ENCODE measurements at regions not wholly inside any gene's neighbourhood (a gene's known extent, or its start where the extent isn't known, plus 50 kb on each side); places are given as distances from the start of the nearest gene placed in this dataset.

DNA sequence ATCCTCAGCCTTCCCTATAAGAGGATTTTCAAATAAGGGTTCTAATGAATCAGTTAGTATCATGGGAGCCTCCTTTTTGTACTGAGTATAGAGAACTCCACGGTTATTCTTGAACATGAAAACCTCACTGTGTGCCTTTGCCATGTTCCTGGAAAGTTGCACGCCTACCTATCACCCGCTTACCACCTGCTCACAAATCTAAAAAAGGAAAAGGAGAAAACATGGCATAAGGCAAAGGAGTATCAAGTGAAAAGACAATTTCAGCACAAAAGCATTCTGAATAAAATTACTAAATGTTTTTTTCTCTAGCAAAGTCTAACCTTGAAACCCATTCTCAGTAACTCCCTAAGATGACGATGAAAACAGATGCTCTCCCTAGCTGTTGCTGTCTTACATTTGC lies 511.8 kb upstream of the API5 start:
- no peak overlapping the region for H3K27ac ChIP-seq
- no peaks in the 10 kb centered on the region for H3K27me3 ChIP-seq
- no peak for TF ChIP-seq POLR2A (IDR thresholded peaks at IDR 0.05)
- TF ChIP-seq, protein P1, sequence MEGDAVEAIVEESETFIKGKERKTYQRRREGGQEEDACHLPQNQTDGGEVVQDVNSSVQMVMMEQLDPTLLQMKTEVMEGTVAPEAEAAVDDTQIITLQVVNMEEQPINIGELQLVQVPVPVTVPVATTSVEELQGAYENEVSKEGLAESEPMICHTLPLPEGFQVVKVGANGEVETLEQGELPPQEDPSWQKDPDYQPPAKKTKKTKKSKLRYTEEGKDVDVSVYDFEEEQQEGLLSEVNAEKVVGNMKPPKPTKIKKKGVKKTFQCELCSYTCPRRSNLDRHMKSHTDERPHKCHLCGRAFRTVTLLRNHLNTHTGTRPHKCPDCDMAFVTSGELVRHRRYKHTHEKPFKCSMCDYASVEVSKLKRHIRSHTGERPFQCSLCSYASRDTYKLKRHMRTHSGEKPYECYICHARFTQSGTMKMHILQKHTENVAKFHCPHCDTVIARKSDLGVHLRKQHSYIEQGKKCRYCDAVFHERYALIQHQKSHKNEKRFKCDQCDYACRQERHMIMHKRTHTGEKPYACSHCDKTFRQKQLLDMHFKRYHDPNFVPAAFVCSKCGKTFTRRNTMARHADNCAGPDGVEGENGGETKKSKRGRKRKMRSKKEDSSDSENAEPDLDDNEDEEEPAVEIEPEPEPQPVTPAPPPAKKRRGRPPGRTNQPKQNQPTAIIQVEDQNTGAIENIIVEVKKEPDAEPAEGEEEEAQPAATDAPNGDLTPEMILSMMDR (IDR thresholded peaks at IDR 0.05) = no peak
- H3K36me3 ChIP-seq = no peaks in the 10 kb centered on the region
- H3K4me3 ChIP-seq = no peak overlapping the region
- DNase-seq = no peak
- no peaks in the 10 kb centered on the region for H3K9me3 ChIP-seq
- no peaks in the 10 kb centered on the region for H3K4me1 ChIP-seq

DNA sequence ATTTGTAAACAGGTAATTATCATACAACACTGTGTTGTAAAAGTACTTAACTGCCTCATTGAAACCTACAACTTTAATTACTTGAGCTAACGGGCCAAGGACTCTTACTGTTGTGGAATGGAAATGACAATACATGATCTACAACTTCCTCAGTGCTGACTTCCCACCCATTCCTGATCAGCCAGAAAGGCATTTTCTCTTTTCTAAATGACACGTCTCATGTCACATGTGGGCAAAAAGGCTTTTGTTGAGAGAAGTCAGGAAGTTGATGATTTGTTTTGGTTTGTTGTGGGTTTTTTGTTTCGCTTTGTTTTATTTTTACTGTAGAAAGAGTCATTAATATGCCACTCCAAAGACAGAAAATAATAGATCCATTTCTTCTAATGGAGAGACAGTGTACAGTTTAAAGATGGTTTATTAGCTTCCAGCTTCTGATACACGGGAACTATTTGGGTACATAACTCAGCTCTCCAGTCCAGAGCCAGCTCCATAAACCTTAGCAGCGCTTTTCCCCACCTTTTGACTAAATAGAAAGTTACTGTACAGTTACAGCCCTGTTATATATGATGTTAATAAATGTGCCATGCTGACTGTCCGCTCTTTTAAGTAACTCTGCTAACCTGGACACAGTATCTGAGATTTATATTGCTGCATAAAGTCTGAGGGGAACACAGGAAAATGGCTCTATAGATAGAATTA lies 509.4 kb upstream of the API5 start:
- Histone ChIP-seq H3K4me1 (no peaks in the 10 kb centered on the region), H3K4me3 (no peak overlapping the region), H3K36me3 (no peaks in the 10 kb centered on the region), H3K27me3 (no peaks in the 10 kb centered on the region), H3K9me3 (peaks cover 0 to 2% (median 0%) of the 10 kb centered on the region in 4 donors), H3K27ac (no peak overlapping the region)
- no peak for DNase-seq
- TF ChIP-seq, protein P1 (IDR thresholded peaks at IDR 0.05) = no peak
- TF ChIP-seq POLR2A (IDR thresholded peaks at IDR 0.05) = no peak

GRCh38 chr11:42806191-42806590 lies 505.6 kb upstream of the API5 start:
- Histone ChIP-seq H3K27me3 (no peaks in the 10 kb centered on the region), H3K4me3 (no peak overlapping the region), H3K9me3 (peaks cover 0 to 2% (median 0%) of the 10 kb centered on the region in 4 donors), H3K4me1 (no peaks in the 10 kb centered on the region), H3K36me3 (no peaks in the 10 kb centered on the region), H3K27ac (no peak overlapping the region)
- no peak for DNase-seq
- no peak for TF ChIP-seq POLR2A (IDR thresholded peaks at IDR 0.05)
- TF ChIP-seq, protein P1 (IDR thresholded peaks at IDR 0.05) = no peak

DNA sequence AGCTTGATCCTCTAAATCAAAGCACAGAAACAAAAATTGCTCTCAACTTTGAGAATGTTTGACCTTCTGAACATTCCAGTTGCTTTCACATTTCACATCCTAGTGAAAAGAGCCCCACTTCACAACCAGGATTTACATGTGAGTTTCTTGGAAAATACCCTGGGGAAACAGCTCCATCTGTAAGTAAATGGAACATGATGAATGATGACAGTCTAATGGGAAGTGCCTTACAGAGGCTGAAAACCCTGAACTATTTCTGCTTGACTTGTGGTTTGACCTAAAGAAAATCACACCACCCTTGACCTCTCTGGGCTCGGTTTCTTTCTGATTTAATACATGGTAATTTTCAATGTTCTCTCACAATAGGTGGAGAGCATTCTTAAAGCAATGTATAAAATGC lies 499.4 kb upstream of the API5 start:
- no peak for DNase-seq
- Histone ChIP-seq H3K27ac (no peak overlapping the region), H3K36me3 (no peaks in the 10 kb centered on the region), H3K4me3 (no peak overlapping the region), H3K4me1 (no peaks in the 10 kb centered on the region), H3K27me3 (no peaks in the 10 kb centered on the region), H3K9me3 (no peaks in the 10 kb centered on the region)
- TF ChIP-seq, protein P1 (IDR thresholded peaks at IDR 0.05) = no peak
- TF ChIP-seq POLR2A (IDR thresholded peaks at IDR 0.05) = no peak

DNA sequence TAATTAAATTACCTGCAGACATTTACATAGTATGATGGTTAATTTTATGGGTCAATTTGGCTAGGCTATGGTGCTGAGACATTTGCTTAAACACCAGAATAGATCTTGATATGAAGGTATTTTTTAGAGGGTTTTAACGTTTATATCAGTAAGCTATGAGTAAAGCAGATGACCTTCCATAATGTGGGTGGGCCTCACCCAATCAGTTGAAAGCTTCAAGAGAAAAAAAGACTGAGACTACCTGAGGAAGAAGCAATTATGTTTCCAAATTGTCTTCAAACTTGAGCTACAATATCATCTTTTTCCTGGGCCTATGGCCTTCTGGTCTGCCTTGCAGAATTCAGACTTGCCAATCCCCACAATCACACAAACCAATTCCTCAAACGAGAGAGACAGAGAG lies 498.8 kb upstream of the API5 start:
- TF ChIP-seq, protein P1 (IDR thresholded peaks at IDR 0.05) = no peak
- TF ChIP-seq POLR2A (IDR thresholded peaks at IDR 0.05) = no peak
- Histone ChIP-seq H3K4me3 (no peak overlapping the region), H3K27me3 (no peaks in the 10 kb centered on the region), H3K36me3 (no peaks in the 10 kb centered on the region), H3K9me3 (no peaks in the 10 kb centered on the region), H3K4me1 (no peaks in the 10 kb centered on the region), H3K27ac (no peak overlapping the region)
- DNase-seq = no peak

GRCh38 chr11:42816471-42816870 lies 495.3 kb upstream of the API5 start:
- no peak overlapping the region for H3K4me3 ChIP-seq
- H3K27ac ChIP-seq = no peak overlapping the region
- H3K36me3 ChIP-seq = no peaks in the 10 kb centered on the region
- H3K27me3 ChIP-seq = no peaks in the 10 kb centered on the region
- no peaks in the 10 kb centered on the region for H3K9me3 ChIP-seq
- DNase-seq = no peak
- H3K4me1 ChIP-seq = no peaks in the 10 kb centered on the region
- TF ChIP-seq, protein P1 (IDR thresholded peaks at IDR 0.05) = no peak
- no peak for TF ChIP-seq POLR2A (IDR thresholded peaks at IDR 0.05)

All from Peyer's patch (tissue), 4 donors.